PC-3 (cell line): ENCODE measurements at regions not wholly inside any gene's neighbourhood (a gene's known extent, or its start where the extent isn't known, plus 50 kb on each side); places are given as distances from the start of the nearest gene placed in this dataset.

Source experiments
- ATAC-seq: fragments of 200-7000 bp; cut with Tn5 transposase; 2 replicates; pipeline ENCODE4 v1.9.1; 2020; ENCODE audit warnings: mild to moderate bottlenecking, moderate library complexity
- BruUV-seq: library from RNA; stranded (reverse); fragments of 400-500 nt; replicated peaks from 2 replicates; lab custom pipeline; 2021; lab: Mats Ljungman, UMichigan
- CTCF ChIA-PET: fragments of 300-600 bp; sonication (Branson Sonifier 250); formaldehyde crosslinking; loops from one replicate; lab custom pipeline; 2022; ENCODE audit warnings: antibody characterized with exemption; lab: Charles Lee
- POLR2A ChIA-PET: fragments of 300-600 bp; sonication (Branson Sonifier 250); formaldehyde crosslinking; loops from one replicate; lab custom pipeline; 2022; ENCODE audit warnings: antibody characterized with exemption; ENCODE audit not compliant: unreplicated experiment; lab: Charles Lee
- DNase-seq: peaks from one replicate; pipeline ENCODE4 v3.0.0-alpha.2; 2015
- H2AFZ ChIP-seq: fragments of 300-600 bp; sonication (generic); 2 replicates; pipeline ENCODE4 v1.6.0; 2016; ENCODE audit warnings: antibody characterized with exemption, low read length
- H3F3A ChIP-seq: fragments of 300-600 bp; sonication (generic); one replicate; pipeline ENCODE4 v1.6.0; 2017; ENCODE audit warnings: antibody characterized with exemption, low read length, control low read depth, mild to moderate bottlenecking; ENCODE audit not compliant: unreplicated experiment
- H3K27ac ChIP-seq: fragments of 300-600 bp; sonication (generic); 2 replicates; pipeline ENCODE4 v1.5.1; 2016; ENCODE audit warnings: mild to moderate bottlenecking, low read length
- H3K27me3 ChIP-seq: fragments of 300-600 bp; sonication (generic); 2 replicates; pipeline ENCODE4 v1.6.1; 2016; ENCODE audit warnings: low read length, mixed read lengths
- H3K36me3 ChIP-seq: fragments of 300-600 bp; sonication (generic); 2 replicates; pipeline ENCODE4 v1.6.1; 2016; ENCODE audit warnings: low read depth, mixed run types, low read length, mixed read lengths
- H3K4me1 ChIP-seq: fragments of 300-600 bp; sonication (generic); 2 replicates; pipeline ENCODE4 v1.5.1; 2016; ENCODE audit warnings: low read length; ENCODE audit not compliant: insufficient read depth
- H3K4me2 ChIP-seq: fragments of 300-600 bp; sonication (generic); 2 replicates; pipeline ENCODE4 v1.6.0; 2016; ENCODE audit warnings: low read length
- H3K4me3 ChIP-seq: fragments of 300-600 bp; sonication (generic); 2 replicates; pipeline ENCODE4 v1.5.1; 2016; ENCODE audit warnings: mild to moderate bottlenecking, low read length, mixed read lengths
- H3K79me2 ChIP-seq: fragments of 300-600 bp; sonication (generic); 2 replicates; pipeline ENCODE4 v1.6.1; 2017; ENCODE audit warnings: low read length, mixed read lengths
- H3K9ac ChIP-seq: fragments of 300-600 bp; sonication (generic); 2 replicates; pipeline ENCODE4 v1.6.0; 2016; ENCODE audit warnings: mild to moderate bottlenecking, low read length
- H3K9me2 ChIP-seq: fragments of 300-600 bp; sonication (generic); replicated peaks from 2 replicates; pipeline ENCODE4 v1.6.1; 2016; ENCODE audit warnings: mixed run types, low read length, mixed read lengths
- H3K9me3 ChIP-seq: fragments of 300-600 bp; sonication (generic); 2 replicates; pipeline ENCODE4 v1.6.1; 2016; ENCODE audit warnings: low read length, mixed read lengths
- H4K20me1 ChIP-seq: fragments of 300-600 bp; sonication (generic); 2 replicates; pipeline ENCODE4 v1.6.1; 2016; ENCODE audit warnings: low read length, mixed read lengths
- EZH2 ChIP-seq: fragments of 300-600 bp; sonication (generic); IDR thresholded peaks from one replicate; pipeline ENCODE4 v1.6.1; 2017; ENCODE audit warnings: antibody characterized with exemption, mild to moderate bottlenecking, low read length; ENCODE audit not compliant: unreplicated experiment
- EZH2phosphoT487 ChIP-seq: fragments of 300-600 bp; sonication (generic); IDR thresholded peaks from 2 replicates; pipeline ENCODE4 v1.6.1; 2018; ENCODE audit warnings: mild to moderate bottlenecking, antibody characterized with exemption, low read length, borderline replicate concordance
- intact Hi-C: fragments of 100-400 bp; cut with micrococcal nuclease; formaldehyde crosslinking; loops from 2 replicates; pipeline ENCODE4 v1.9.0; 2023
- TF ChIP-seq, protein P1 (sequence below): fragments of 300-600 bp; sonication (generic); conservative IDR thresholded peaks from 2 replicates; pipeline ENCODE4 v1.5.1; 2017; ENCODE audit warnings: antibody characterized with exemption, low read depth, mild to moderate bottlenecking, low read length

DNA sequence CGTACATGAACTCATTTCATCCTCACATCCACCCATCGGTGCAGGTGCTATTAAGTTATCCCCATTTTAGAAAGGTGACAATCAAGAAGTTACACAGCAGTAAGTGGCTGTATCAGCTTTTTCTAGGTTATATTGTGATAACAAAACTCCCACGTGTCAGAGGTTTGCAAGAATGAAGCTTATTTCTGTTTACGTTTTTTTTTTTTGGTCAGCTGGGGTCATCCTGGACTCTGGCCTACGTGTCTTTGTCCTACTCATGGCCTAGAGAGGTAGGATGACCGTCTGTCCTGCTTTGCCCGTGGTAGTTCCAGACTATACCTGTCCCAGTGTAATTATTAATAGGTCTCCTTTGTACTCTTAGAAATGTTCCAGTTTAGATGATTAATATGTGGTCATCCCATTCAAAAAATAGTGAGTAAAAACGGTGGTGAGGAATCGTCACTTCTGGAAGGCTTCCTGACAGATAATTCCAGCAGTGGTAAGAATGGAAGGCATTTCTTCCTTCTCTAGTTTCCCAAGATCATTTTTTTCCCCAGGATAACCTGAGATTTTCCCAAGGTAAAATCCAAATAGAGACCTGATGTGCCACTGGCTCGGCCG is 64.2 kb upstream of the KIF26B start:
- CTCF ChIA-PET = no interaction called here
- Histone ChIP-seq H3K9me3 (no peaks in the 10 kb centered on the region), H3K9ac (no peak overlapping the region), H4K20me1 (no peaks in the 10 kb centered on the region), H3K9me2 (no peaks in the 10 kb centered on the region), H3K4me2 (no peak overlapping the region), H3K4me1 (peaks cover 24% of the 10 kb centered on the region), H3K36me3 (no peaks in the 10 kb centered on the region), H3K4me3 (no peak overlapping the region), H3K79me2 (no peaks in the 10 kb centered on the region), H3K27me3 (no peaks in the 10 kb centered on the region), H2AFZ (no peak overlapping the region), H3F3A (no peaks in the 10 kb centered on the region), H3K27ac (peak overlapping the region; percentile 89; the same call in 1 of the 2 replicates)
- TF ChIP-seq EZH2 (no peak), EZH2phosphoT487 (no peak)
- TF ChIP-seq, protein P1, sequence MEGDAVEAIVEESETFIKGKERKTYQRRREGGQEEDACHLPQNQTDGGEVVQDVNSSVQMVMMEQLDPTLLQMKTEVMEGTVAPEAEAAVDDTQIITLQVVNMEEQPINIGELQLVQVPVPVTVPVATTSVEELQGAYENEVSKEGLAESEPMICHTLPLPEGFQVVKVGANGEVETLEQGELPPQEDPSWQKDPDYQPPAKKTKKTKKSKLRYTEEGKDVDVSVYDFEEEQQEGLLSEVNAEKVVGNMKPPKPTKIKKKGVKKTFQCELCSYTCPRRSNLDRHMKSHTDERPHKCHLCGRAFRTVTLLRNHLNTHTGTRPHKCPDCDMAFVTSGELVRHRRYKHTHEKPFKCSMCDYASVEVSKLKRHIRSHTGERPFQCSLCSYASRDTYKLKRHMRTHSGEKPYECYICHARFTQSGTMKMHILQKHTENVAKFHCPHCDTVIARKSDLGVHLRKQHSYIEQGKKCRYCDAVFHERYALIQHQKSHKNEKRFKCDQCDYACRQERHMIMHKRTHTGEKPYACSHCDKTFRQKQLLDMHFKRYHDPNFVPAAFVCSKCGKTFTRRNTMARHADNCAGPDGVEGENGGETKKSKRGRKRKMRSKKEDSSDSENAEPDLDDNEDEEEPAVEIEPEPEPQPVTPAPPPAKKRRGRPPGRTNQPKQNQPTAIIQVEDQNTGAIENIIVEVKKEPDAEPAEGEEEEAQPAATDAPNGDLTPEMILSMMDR = no peak
- intact Hi-C loops = no loop called here
- POLR2A ChIA-PET = no interaction called here
- BruUV-seq = no TSS peak
- no peak for DNase-seq
- no peak for ATAC-seq

DNA sequence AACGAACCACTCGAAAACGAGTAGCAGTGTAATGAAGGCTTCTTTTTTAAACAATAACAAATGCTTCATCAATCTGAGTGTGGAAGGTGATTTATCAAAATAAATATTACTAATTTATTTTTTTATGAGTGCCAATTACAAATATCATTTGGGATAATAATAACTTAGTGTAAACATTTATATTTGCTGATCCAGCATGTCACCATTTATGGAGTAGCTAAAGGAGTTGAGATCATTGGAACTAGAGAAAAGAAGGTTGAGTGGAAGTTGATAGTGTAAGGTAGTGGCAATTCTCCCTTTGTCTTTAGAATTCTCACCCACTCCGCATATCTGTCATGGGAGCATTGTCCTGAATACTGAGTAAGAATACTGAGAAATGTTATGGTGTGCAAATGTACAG is 67.1 kb upstream of the KIF26B start:
- no peak overlapping the region for H3K4me2 ChIP-seq
- H3K27ac ChIP-seq = no peak overlapping the region
- H3K79me2 ChIP-seq = no peaks in the 10 kb centered on the region
- peaks cover 31% of the 10 kb centered on the region for H3K4me1 ChIP-seq
- H3K4me3 ChIP-seq = no peak overlapping the region
- BruUV-seq = no TSS peak
- H4K20me1 ChIP-seq = no peaks in the 10 kb centered on the region
- POLR2A ChIA-PET = no interaction called here
- H3K9me2 ChIP-seq = no peaks in the 10 kb centered on the region
- no peaks in the 10 kb centered on the region for H3K36me3 ChIP-seq
- no peaks in the 10 kb centered on the region for H3K27me3 ChIP-seq
- H2AFZ ChIP-seq = no peak overlapping the region
- intact Hi-C loops = no loop called here
- no peaks in the 10 kb centered on the region for H3F3A ChIP-seq
- no peak for DNase-seq
- ATAC-seq = no peak
- no peak overlapping the region for H3K9ac ChIP-seq
- CTCF ChIA-PET = no interaction called here
- no peaks in the 10 kb centered on the region for H3K9me3 ChIP-seq
- TF ChIP-seq, protein P1 = no peak
- TF ChIP-seq EZH2 = no peak

DNA sequence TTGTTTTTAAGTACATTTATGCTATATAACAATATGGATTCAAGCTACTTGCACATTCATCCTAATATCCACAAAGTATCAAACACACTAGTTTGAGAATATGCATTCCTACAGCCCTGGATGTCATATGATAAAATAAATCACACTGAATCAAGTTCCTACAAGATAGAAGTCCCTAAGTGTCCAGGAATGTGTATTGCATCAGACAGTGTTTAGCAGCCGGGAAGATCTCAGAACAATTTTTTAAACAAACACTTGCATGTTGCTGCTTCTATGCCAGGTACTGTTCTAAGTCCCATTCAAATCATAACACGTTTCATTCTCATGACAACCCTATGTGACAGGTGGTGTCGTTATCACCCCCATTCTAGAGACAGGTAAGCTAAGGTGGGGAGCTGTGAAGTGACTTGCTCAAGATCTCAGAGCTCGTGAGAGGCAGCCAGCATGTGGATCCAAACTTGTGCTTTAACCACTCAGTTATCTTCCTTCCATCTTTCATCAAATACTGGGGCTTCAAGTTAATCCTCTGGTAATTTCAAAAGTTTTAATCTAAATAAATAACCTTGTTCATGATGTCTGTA is 68.3 kb upstream of the KIF26B start:
- POLR2A ChIA-PET = interaction anchor here (0.6 kb wide), 1 partner anchor 269 kb away, joined by 3 read pairs; no protein-coding TSS in a partner anchor
- CTCF ChIA-PET = no interaction called here

More for the DNA sequence above, 68.3 kb upstream of the KIF26B start:
- H3K9ac ChIP-seq = no peak overlapping the region
- H3K9me3 ChIP-seq = no peaks in the 10 kb centered on the region
- peaks cover 18% of the 10 kb centered on the region for H3K4me1 ChIP-seq
- no peaks in the 10 kb centered on the region for H3K36me3 ChIP-seq
- intact Hi-C loops = no loop called here
- H3K4me2 ChIP-seq = no peak overlapping the region
- no peaks in the 10 kb centered on the region for H3K79me2 ChIP-seq
- no peak for ATAC-seq
- H3K27me3 ChIP-seq = no peaks in the 10 kb centered on the region
- no peak overlapping the region for H3K27ac ChIP-seq
- BruUV-seq = no TSS peak
- no peaks in the 10 kb centered on the region for H4K20me1 ChIP-seq
- no peak for DNase-seq
- no peaks in the 10 kb centered on the region for H3K9me2 ChIP-seq
- no peak overlapping the region for H2AFZ ChIP-seq
- TF ChIP-seq EZH2 (no peak), EZH2phosphoT487 (no peak)
- TF ChIP-seq, protein P1 = no peak
- H3F3A ChIP-seq = no peaks in the 10 kb centered on the region
- no peak overlapping the region for H3K4me3 ChIP-seq
